HG03045 (cell line): ENCODE measurements at regions not wholly inside any gene's neighbourhood (a gene's known extent, or its start where the extent isn't known, plus 50 kb on each side); places are given as distances from the start of the nearest gene placed in this dataset.

Source experiments
- ATAC-seq: cut with Tn5 transposase; IDR thresholded peaks from one replicate; pipeline ENCODE4 v1.9.1; 2021; ENCODE audit warnings: mild to moderate bottlenecking, moderate library complexity; ENCODE audit not compliant: unreplicated experiment

DNA sequence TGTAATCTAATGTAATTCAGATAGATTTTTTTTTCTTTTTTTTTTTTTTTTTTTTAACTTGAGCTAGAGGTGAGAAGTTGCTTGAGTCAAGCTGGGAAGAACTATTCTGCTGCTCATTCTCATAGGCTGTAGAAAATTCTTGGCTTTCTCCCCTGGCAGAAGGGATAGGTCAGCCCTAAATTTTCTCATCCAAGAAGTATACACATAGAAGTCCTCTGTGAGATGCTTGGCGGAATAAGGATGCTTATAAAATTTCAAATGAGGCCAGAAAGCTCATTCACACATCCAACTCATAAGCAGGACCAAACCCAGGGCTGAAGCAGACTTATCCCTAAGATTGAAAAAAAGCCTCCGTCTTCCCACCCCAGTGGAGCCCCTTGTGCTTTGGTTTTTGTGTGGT is 572.5 kb downstream of the SQOR start:
- no peak for ATAC-seq

GRCh38 chr15:46213551-46213950 is 578.7 kb downstream of the SQOR start:
- no peak for ATAC-seq

GRCh38 chr15:46222826-46223225 is 588.0 kb downstream of the SQOR start:
- no peak for ATAC-seq

DNA sequence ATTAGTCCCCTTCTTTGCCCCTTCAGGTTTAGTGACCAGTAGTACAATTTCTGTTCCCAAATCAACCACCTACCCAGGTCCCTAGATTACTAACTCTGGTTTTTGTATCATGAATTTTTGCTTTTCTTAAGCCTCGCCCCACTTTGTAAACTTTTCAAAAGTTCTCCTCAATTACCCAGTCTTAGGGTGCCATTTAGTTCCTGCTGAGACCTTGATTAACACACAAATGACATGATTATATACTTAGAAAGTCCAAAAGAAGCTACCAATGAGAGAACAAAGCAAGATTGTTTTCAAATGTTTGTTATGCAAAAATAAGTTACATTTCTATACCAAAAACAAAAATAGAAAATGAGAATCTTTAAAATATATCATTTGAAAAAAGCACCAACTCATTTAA is 594.4 kb downstream of the SQOR start:
- ATAC-seq = no peak

GRCh38 chr15:46231786-46232185 is 597.0 kb downstream of the SQOR start:
- no peak for ATAC-seq

- ATAC-seq = no peak
Measured at GRCh38 chr15:46232471-46232870, 597.6 kb downstream of the SQOR start.

DNA sequence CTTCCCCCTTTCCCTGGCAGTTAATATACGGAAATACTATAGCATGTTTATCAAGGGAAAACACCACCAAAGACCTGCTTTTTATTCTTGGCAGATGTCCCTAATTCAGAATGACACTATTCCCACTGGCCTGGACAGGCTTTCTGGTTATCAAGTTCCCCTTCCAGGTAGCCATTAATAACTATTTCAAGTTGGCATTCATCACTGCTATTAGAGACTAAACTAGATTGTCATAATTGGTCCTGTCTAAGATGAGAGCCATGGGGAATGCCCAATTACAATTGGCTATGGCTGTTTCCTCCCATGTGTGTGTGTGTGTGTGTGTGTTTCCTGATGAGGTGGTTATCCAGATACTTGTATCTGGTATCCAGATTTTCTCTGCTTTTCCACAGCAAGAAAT is 608.1 kb downstream of the SQOR start:
- ATAC-seq = no peak

GRCh38 chr15:46251903-46252302 is 617.1 kb downstream of the SQOR start:
- ATAC-seq = no peak

- ATAC-seq = no peak
Measured at GRCh38 chr15:46258056-46258455, 623.2 kb downstream of the SQOR start.

DNA sequence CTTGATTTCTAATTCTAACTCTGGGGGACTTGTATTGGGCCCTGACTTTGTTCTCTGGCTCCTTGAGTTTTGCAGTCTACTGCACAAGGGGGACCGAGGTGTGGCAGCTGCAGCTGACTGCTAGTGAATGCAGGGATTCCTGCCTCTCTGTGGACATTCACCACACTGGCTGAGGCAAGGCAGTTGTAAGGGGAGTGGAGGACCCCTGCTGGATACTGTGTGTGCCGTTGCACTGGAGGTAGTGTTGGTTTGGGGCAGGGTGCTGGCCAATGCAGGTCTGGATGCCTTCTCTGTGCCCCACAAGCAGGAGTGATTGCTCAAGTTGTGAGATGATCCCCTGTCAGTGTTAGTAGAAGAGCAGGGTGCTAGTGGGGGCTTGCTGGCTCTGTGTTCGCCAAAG is 626.1 kb downstream of the SQOR start:
- no peak for ATAC-seq

GRCh38 chr15:46265664-46266347 is 631.0 kb downstream of the SQOR start:
- ATAC-seq = no peak

GRCh38 chr15:46266661-46267060 is 631.8 kb downstream of the SQOR start:
- ATAC-seq = no peak

DNA sequence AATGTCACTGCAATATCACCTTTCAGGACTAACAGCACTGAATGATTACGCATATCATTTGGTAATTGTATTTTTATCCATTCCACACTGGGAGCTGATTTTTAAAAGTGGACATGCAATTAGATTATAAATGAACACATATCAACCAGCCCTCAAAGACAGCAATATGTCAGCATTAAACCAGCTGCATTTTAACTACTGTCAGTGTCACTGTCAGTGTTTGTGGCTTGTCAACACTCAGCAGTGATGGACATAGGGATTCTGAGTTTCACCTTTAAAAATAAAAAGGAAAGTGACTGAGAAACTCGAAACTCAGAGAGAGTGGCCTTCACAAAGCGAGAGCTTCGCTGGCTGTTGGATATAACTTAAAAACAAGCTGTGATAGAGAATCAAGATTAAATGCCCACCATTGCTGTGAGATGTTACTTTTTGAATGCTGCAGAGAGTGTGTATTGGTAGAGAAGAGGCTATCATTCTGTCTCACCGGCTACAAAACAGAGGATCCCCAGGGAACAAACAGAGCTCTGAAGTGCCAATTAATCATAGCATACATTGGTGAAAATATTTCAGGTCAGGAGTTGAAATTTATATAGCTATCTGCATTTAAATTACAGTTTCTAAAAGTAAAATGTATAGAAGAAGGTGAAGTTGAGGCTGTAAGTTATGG is 635.8 kb downstream of the SQOR start:
- no peak for ATAC-seq

DNA sequence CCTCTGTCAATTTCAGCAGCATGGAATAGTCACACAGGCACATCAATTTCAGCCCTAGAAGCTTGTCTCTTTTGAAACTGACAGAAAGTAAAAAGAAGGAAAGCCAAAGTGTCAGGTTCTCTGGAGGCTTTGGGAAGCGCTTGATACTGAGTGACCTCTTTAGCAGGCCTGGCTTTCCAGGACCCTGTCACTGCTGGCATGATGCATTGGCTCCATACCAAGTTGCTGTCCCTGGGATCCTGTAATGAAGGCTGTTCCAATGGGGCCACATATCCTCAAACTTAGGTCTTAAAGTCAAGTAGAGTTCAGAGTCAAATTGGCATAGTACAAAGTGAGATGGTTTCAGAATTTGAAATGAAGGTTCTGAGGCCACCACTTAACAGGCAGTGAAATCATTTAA is 640.9 kb downstream of the SQOR start:
- no peak for ATAC-seq

GRCh38 chr15:46277451-46277850 is 642.6 kb downstream of the SQOR start:
- ATAC-seq = no peak

- ATAC-seq = no peak
Measured at GRCh38 chr15:46278062-46278461, 643.2 kb downstream of the SQOR start.

- no peak for ATAC-seq
Measured at GRCh38 chr15:46278486-46279090, 643.8 kb downstream of the SQOR start.

DNA sequence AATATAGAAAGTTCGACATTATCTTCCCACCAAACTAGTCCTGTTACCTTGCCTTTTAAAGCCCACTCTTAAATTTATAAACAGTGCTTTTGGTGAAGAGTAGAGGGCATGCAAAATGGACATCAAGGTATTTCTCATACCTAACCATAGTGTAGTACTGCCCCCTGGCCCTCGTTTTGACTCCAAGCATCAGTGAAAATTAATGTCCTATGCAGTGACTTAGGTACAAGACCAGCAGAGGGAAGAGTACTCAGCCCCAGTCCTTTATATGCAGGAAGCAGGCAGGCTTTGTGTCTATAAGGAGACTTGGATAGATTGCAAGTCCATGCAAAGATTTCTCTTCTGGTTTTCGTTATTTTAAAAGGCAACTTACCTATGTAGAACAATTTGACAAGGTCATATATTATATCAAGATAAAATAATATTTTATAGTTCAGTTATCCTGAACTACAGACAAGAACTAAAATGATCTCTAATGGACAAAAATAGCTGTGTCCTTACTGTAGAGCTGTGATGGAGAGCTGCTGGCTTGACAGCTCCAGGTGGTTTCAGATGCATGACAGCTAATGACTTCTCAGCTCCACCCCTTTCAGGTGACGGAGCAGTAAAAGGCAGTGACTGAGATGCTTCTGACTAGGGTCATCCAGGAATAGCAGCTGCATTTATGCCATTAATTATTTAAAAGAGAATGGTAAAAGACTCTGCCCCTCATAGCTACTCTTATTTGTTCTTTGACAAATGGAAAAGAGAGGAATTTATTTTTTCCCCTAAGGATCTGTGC is 646.1 kb downstream of the SQOR start:
- no peak for ATAC-seq

DNA sequence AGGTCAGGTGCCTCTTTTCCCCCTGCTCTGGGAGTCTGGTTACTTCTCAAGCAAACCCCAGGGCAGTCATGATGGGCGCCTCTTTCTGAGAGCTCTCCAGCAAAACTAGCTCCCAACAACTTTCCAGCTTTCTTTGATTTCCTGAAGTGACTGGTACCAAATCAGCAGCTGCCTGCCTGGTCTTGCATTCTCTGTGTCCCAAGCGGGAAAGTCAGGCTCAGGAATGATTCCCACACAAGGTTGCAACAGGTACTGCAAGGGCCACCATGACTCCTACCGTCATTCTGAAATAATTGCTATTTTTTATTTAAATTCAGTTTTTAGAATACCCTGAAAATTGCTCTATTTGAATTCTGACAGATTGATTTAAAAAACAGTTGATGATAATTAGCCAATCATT is 658.7 kb downstream of the SQOR start:
- no peak for ATAC-seq

DNA sequence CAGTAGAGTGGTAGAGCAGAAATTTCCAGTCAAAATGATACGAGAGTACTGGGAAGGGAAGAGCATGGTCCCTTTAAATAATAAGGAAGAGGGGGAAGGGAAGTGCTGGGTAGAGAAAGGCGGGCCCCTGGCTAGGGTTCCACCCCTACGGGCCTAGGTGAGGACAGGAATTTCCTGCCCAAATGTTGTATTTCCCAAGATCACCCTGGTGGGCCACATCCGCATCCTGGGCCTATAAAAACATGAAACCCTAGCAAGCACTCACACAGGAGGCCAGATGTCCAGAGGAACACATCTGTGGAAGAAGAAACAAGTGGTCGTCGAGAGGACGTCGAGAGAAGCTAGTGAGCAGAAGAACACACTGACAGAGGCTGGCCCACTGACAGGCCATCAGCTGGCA is 661.2 kb downstream of the SQOR start:
- ATAC-seq = no peak

GRCh38 chr15:46296797-46297196 is 662.0 kb downstream of the SQOR start:
- no peak for ATAC-seq

DNA sequence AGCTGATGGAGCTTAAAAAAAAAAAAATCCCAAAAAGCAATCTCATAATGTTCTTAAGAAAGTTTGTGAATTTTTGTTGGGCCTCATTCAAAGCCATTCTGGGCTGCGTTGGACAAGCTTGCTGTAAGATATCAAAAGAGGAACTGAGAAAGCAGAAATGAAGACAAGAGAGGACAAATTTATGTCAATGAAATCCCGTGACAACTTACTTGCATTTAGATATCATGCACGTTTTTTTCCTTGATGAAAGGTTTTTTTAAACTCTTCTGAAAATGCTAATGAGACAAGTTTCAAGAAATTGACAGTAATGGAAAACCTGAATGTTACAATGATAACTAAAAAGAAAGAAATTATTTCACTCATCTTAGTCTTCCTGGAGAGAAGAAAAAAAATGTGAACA is 662.9 kb downstream of the SQOR start:
- no peak for ATAC-seq
